Tibial nerve (tissue), 4 donors: ENCODE measurements at regions not wholly inside any gene's neighbourhood (a gene's known extent, or its start where the extent isn't known, plus 50 kb on each side); places are given as distances from the start of the nearest gene placed in this dataset.

ENCODE experiments used
- DNase-seq, 2 donors: peaks; one replicate each; pipeline ENCODE4 v3.0.0-alpha.2; 2019; ENCODE audit warnings: low spot score in 2 of 2
- H3K27ac ChIP-seq, 4 donors: fragments of 200-600 bp; sonication (generic) in 3 of 4; one replicate each; pipeline ENCODE4 v1.5.1; 2017 to 2019; ENCODE audit warnings: mild to moderate bottlenecking in 1 of 4
- H3K27me3 ChIP-seq, 2 donors: fragments of 200-600 bp; sonication (generic) in 1 of 2; one replicate each; pipeline versions ENCODE4 v1.5.1 to v1.6.0; 2017 to 2019
- H3K36me3 ChIP-seq, 3 donors: fragments of 200-600 bp; sonication (generic); one replicate each; pipeline ENCODE4 v1.5.1; 2018 to 2019
- H3K4me1 ChIP-seq, 4 donors: fragments of 200-600 bp; sonication (generic) in 3 of 4; one replicate each; pipeline ENCODE4 v1.5.1; 2017 to 2019
- H3K4me3 ChIP-seq, 4 donors: fragments of 200-600 bp; sonication (generic) in 3 of 4; one replicate each; pipeline ENCODE4 v1.5.1; 2017 to 2019; ENCODE audit warnings: mild to moderate bottlenecking in 1 of 4, moderate library complexity in 1 of 4
- H3K9me3 ChIP-seq, 4 donors: fragments of 200-600 bp; sonication (generic) in 3 of 4; one replicate each; pipeline ENCODE4 v1.5.1; 2017 to 2019
- EP300 ChIP-seq, 2 donors: sonication (generic); formaldehyde crosslinking; IDR thresholded peaks; one replicate each; pipeline ENCODE4 v1.6.1; 2017; ENCODE audit warnings: antibody characterized with exemption in 2 of 2, mild to moderate bottlenecking in 1 of 2
- POLR2A ChIP-seq, 2 donors: fragments of 450-650 bp; IDR thresholded peaks; one replicate each; pipeline ENCODE4 v1.6.1; 2017; ENCODE audit warnings: antibody characterized with exemption in 2 of 2, mild to moderate bottlenecking in 2 of 2, moderate library complexity in 2 of 2
- WGBS, 2 donors: methylation state at CpG; one replicate each; pipeline ENCODE4 v1.1.5; 2018; 5-methylcytosine and 5-hydroxymethylcytosine counted together
- TF ChIP-seq, protein P1 (sequence below), 5 experiments: fragments of 200-600 bp in 3 of 5; fragments of 450-650 bp in 2 of 5; sonication (generic) in 3 of 5; IDR thresholded peaks; one replicate each; pipeline ENCODE4 v1.5.1; 2016 to 2019; ENCODE audit warnings: antibody characterized with exemption in 5 of 5, mild to moderate bottlenecking in 3 of 5, moderate library complexity in 2 of 5

DNA sequence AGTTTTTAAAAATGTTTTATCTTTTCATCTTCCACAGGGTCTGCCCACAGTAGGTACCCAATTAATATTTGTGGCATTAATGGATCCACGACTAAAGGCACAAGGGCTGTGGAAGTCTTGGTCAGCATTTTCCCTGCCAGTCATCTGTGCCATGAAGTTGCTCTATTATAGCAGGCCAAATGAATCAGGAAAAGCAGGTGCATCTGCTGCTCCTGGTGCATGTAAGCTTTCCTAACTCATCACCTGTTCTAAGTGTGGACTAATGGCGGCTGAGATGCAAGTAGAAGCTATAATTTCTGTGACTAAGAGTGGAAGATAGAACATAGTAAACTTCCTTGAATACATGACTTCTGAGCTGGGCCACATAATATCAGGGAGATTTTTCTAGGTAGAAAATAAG, 182.5 kb upstream of the TENM4 start:
- no peaks in the 10 kb centered on the region for H3K27me3 ChIP-seq
- H3K36me3 ChIP-seq, result no peaks in the 10 kb centered on the region
- H3K9me3 ChIP-seq, result peaks cover 0 to 3% (median 0%) of the 10 kb centered on the region in 4 donors
- 84 to 86% methylated on average over 2 of the region's 2 CpGs for WGBS, 2 donors
- H3K4me1 ChIP-seq, result no peaks in the 10 kb centered on the region
- no peak for DNase-seq
- H3K4me3 ChIP-seq, result no peak overlapping the region
- no peak overlapping the region for H3K27ac ChIP-seq
- TF ChIP-seq EP300 (IDR thresholded peaks at IDR 0.05), result no peak
- no peak for TF ChIP-seq POLR2A (IDR thresholded peaks at IDR 0.05)
- TF ChIP-seq, protein P1, sequence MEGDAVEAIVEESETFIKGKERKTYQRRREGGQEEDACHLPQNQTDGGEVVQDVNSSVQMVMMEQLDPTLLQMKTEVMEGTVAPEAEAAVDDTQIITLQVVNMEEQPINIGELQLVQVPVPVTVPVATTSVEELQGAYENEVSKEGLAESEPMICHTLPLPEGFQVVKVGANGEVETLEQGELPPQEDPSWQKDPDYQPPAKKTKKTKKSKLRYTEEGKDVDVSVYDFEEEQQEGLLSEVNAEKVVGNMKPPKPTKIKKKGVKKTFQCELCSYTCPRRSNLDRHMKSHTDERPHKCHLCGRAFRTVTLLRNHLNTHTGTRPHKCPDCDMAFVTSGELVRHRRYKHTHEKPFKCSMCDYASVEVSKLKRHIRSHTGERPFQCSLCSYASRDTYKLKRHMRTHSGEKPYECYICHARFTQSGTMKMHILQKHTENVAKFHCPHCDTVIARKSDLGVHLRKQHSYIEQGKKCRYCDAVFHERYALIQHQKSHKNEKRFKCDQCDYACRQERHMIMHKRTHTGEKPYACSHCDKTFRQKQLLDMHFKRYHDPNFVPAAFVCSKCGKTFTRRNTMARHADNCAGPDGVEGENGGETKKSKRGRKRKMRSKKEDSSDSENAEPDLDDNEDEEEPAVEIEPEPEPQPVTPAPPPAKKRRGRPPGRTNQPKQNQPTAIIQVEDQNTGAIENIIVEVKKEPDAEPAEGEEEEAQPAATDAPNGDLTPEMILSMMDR (IDR thresholded peaks at IDR 0.05), result no peak

DNA sequence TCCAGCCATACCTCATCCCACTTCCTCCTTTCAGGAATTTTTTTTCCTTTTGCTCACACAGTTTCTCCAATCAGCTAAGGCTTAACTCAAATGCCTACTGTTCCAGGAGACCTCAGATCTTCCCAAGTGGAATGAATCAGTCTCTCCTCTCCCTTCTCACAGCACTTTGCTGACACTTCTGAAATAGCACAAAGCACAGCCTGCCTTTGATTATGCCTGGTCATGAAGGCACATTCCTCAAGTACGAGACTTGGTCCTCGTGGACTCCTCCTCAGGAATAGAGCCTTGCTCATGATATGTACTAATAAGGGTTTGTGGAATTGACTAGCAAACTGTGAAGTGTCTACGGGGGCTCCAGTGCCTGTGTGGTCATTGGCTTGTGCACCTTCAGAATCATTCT, 176.7 kb upstream of the TENM4 start:
- H3K27me3 ChIP-seq, result no peaks in the 10 kb centered on the region
- no peaks in the 10 kb centered on the region for H3K9me3 ChIP-seq
- no peak overlapping the region for H3K27ac ChIP-seq
- DNase-seq, result no peak
- WGBS, 2 donors, result 53 to 54% methylated on average over 3 of the region's 3 CpGs
- H3K4me1 ChIP-seq, result no peaks in the 10 kb centered on the region
- no peaks in the 10 kb centered on the region for H3K36me3 ChIP-seq
- no peak overlapping the region for H3K4me3 ChIP-seq
- TF ChIP-seq, protein P1 (IDR thresholded peaks at IDR 0.05), result no peak
- TF ChIP-seq EP300 (IDR thresholded peaks at IDR 0.05) (no peak), POLR2A (IDR thresholded peaks at IDR 0.05) (no peak)

DNA sequence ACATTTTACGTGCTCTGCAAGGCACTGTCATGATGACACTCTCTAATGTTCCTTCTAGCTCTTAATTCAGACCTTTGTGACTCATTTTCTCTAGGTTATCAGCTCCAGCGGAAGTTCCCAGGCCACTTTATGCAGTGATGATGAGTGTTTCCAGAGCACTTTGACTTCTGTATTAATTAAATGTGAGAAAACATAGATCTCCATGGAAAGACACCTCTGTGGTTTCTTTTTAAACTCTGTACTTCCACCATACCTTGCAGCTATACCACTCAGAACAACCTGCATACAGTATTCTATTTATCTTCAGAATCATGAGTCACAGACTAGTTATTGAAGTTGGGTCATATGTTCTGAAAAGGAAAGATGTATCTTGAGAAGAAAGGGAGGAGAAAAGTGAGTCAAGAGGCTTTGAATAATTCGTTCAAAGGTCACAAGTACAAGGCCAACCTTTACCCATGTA, 175.6 kb upstream of the TENM4 start:
- H3K36me3 ChIP-seq, result no peaks in the 10 kb centered on the region
- no peak overlapping the region for H3K4me3 ChIP-seq
- DNase-seq, result no peak
- H3K27ac ChIP-seq, result no peak overlapping the region
- TF ChIP-seq, protein P1 (IDR thresholded peaks at IDR 0.05), result no peak
- TF ChIP-seq POLR2A (IDR thresholded peaks at IDR 0.05) (no peak), EP300 (IDR thresholded peaks at IDR 0.05) (no peak)
- no peaks in the 10 kb centered on the region for H3K4me1 ChIP-seq
- no peaks in the 10 kb centered on the region for H3K9me3 ChIP-seq
- no peaks in the 10 kb centered on the region for H3K27me3 ChIP-seq
- 74 to 75% methylated on average over 3 of the region's 3 CpGs for WGBS, 2 donors

GRCh38 chr11:79615425-79615824, 174.6 kb upstream of the TENM4 start:
- DNase-seq, result no peak
- H3K27ac ChIP-seq, result no peak overlapping the region
- no peak overlapping the region for H3K4me3 ChIP-seq
- H3K4me1 ChIP-seq, result no peaks in the 10 kb centered on the region
- WGBS, 2 donors, result 74 to 79% methylated on average over 5 of the region's 5 CpGs
- TF ChIP-seq EP300 (IDR thresholded peaks at IDR 0.05) (no peak), POLR2A (IDR thresholded peaks at IDR 0.05) (no peak)
- TF ChIP-seq, protein P1 (IDR thresholded peaks at IDR 0.05), result no peak
- H3K27me3 ChIP-seq, result no peaks in the 10 kb centered on the region
- H3K9me3 ChIP-seq, result no peaks in the 10 kb centered on the region
- no peaks in the 10 kb centered on the region for H3K36me3 ChIP-seq

DNA sequence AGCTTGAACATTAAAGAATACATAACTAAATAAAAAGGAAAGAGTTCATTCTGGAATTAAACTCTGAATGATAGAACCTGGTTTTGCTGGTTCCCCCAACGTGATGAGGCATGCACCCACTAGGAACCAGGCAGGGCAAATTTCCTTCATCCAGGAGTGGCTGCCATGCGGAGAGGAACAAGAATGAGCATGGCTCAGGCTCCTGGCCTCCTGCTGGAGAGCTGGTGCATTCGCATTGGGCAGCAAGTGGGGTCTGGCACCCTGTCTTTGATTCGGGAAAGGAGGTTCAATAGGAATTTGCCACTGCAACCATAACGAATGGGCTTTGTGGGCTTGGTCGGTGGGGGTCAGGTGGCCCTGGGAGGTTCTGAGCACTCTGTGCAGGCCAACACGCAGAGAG, 169.8 kb upstream of the TENM4 start:
- Histone ChIP-seq H3K4me1 (no peaks in the 10 kb centered on the region), H3K27me3 (no peaks in the 10 kb centered on the region), H3K4me3 (no peak overlapping the region), H3K9me3 (no peaks in the 10 kb centered on the region), H3K27ac (no peak overlapping the region), H3K36me3 (no peaks in the 10 kb centered on the region)
- TF ChIP-seq, protein P1 (IDR thresholded peaks at IDR 0.05), result no peak
- TF ChIP-seq EP300 (IDR thresholded peaks at IDR 0.05) (no peak), POLR2A (IDR thresholded peaks at IDR 0.05) (no peak)
- WGBS, 2 donors, result 76 to 85% methylated on average over 7 of the region's 7 CpGs
- no peak for DNase-seq
